GM13976 (cell line): ENCODE measurements at regions not wholly inside any gene's neighbourhood (a gene's known extent, or its start where the extent isn't known, plus 50 kb on each side); places are given as distances from the start of the nearest gene placed in this dataset.

ENCODE experiments used
- DNase-seq: peaks from one replicate; pipeline ENCODE4 v3.0.0; 2012; ENCODE audit warnings: low spot score
- CTCF ChIP-seq: IDR thresholded peaks from 2 replicates; pipeline ENCODE4 v1.5.1; 2012; ENCODE audit warnings: borderline replicate concordance, mild to moderate bottlenecking; ENCODE audit not compliant: insufficient read depth; ENCODE audit errors: extremely low read depth, missing control alignments, control extremely low read depth
- in situ Hi-C: fragments of 300-500 bp; cut with MboI; formaldehyde crosslinking; loops from one replicate; pipeline ENCODE4 v1.12.0; 2022; ENCODE audit warnings: low sequenced_read_pairs, mixed read lengths, inconsistent platforms; ENCODE audit not compliant: unreplicated experiment

- in situ Hi-C loops: no loop called here
- TF ChIP-seq CTCF: no peak
- DNase-seq: no peak
Observed at GRCh38 chr20:60389441-60389840, 431.2 kb downstream of the CDH26 start.

- DNase-seq: no peak
- in situ Hi-C loops: no loop called here
- no peak for TF ChIP-seq CTCF
Observed at GRCh38 chr20:60389882-60390281, 431.7 kb downstream of the CDH26 start.

GRCh38 chr20:60395991-60396390 is 437.8 kb downstream of the CDH26 start:
- in situ Hi-C loops: no loop called here
- TF ChIP-seq CTCF: no peak
- DNase-seq: no peak

- in situ Hi-C loops: no loop called here
- TF ChIP-seq CTCF: no peak
- DNase-seq: no peak
Observed at GRCh38 chr20:60400567-60400966, 442.3 kb downstream of the CDH26 start.

- in situ Hi-C loops: no loop called here
- DNase-seq: no peak
- TF ChIP-seq CTCF: no peak
Observed at GRCh38 chr20:60402189-60403058, 444.2 kb downstream of the CDH26 start.

DNA sequence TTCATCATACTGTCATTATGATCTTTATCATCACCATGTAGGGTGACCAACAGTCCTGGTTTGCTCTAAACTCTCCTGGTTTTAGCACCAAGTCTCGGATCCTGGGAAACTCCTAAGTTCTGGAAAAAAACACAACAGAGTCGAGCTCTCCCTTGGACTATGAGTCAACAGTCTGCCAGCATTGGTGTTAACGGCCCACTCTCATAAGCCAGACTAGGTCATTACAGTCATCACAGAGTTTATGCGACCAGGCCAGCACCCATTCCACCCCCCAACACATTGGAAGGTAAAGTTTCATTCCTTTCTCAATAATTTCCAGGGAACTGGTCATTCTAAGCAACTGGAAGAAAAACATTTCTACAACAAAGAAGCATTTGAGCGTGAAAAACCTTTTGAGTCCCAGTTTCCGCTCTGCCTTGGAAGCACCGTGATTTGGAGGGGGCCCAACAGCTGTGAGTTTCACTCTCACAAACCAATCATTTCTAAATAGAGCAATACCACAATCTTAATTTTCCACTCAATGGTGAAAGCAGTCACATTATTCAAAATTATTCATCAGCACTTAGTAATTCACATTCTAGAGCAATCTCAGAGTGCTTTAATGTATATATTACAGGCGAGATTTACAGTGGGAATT is 445.0 kb downstream of the CDH26 start:
- DNase-seq: no peak

More for the DNA sequence above, 445.0 kb downstream of the CDH26 start:
- in situ Hi-C loops: no loop called here
- TF ChIP-seq CTCF: no peak
